H7 (cell line): ENCODE measurements at regions not wholly inside any gene's neighbourhood (a gene's known extent, or its start where the extent isn't known, plus 50 kb on each side); places are given as distances from the start of the nearest gene placed in this dataset.

Experiments used
- DNase-seq: peaks from one replicate; pipeline ENCODE4 v3.0.0; 2012
- H3K27me3 ChIP-seq: 2 replicates; pipeline ENCODE4 v1.6.0; 2011; ENCODE audit warnings: mild to moderate bottlenecking, low read length; ENCODE audit not compliant: control insufficient read depth, insufficient read depth
- H3K36me3 ChIP-seq: replicated peaks from 2 replicates; pipeline ENCODE4 v1.5.1; 2011; ENCODE audit warnings: low read length; ENCODE audit not compliant: control insufficient read depth, insufficient read depth
- H3K4me3 ChIP-seq: 2 replicates; pipeline ENCODE4 v1.5.1; 2011; ENCODE audit warnings: low read depth, mild to moderate bottlenecking, control low read depth, low read length, moderate library complexity; ENCODE audit not compliant: insufficient read depth

- Histone ChIP-seq H3K27me3 (no peaks in the 10 kb centered on the region), H3K36me3 (no peaks in the 10 kb centered on the region), H3K4me3 (no peak overlapping the region)
- no peak for DNase-seq
Observed at GRCh38 chr11:116169776-116170175, 603.0 kb downstream of the BUD13 start.

- H3K4me3 ChIP-seq = no peak overlapping the region
- DNase-seq = no peak
- H3K27me3 ChIP-seq = no peaks in the 10 kb centered on the region
- no peaks in the 10 kb centered on the region for H3K36me3 ChIP-seq
Observed at GRCh38 chr11:116168459-116168787, 604.4 kb downstream of the BUD13 start.

GRCh38 chr11:116167706-116168458 is 604.9 kb downstream of the BUD13 start:
- no peak for DNase-seq
- no peak overlapping the region for H3K4me3 ChIP-seq
- no peaks in the 10 kb centered on the region for H3K36me3 ChIP-seq
- no peaks in the 10 kb centered on the region for H3K27me3 ChIP-seq

- no peaks in the 10 kb centered on the region for H3K27me3 ChIP-seq
- no peaks in the 10 kb centered on the region for H3K36me3 ChIP-seq
Observed at GRCh38 chr11:116166573-116167465, 606.0 kb downstream of the BUD13 start.

GRCh38 chr11:116164843-116165242 is 607.9 kb downstream of the BUD13 start:
- H3K27me3 ChIP-seq = no peaks in the 10 kb centered on the region
- DNase-seq = no peak
- H3K36me3 ChIP-seq = no peaks in the 10 kb centered on the region
- no peak overlapping the region for H3K4me3 ChIP-seq

More at GRCh38 chr11:116166573-116167465, 606.0 kb downstream of the BUD13 start:
- H3K4me3 ChIP-seq = no peak overlapping the region
- no peak for DNase-seq

- H3K27me3 ChIP-seq = no peaks in the 10 kb centered on the region
Observed at GRCh38 chr11:116162886-116163230, 609.9 kb downstream of the BUD13 start.

GRCh38 chr11:116162086-116162885 is 610.5 kb downstream of the BUD13 start:
- peak; percentile 53 for DNase-seq
- Histone ChIP-seq H3K36me3 (no peaks in the 10 kb centered on the region), H3K27me3 (no peaks in the 10 kb centered on the region), H3K4me3 (no peak overlapping the region)

More at GRCh38 chr11:116162886-116163230, 609.9 kb downstream of the BUD13 start:
- DNase-seq = peak; percentile 73
- Histone ChIP-seq H3K36me3 (no peaks in the 10 kb centered on the region), H3K4me3 (no peak overlapping the region)

- no peak for DNase-seq
- Histone ChIP-seq H3K36me3 (no peaks in the 10 kb centered on the region), H3K4me3 (no peak overlapping the region), H3K27me3 (no peaks in the 10 kb centered on the region)
Observed at GRCh38 chr11:116148645-116149044, 624.1 kb downstream of the BUD13 start.

GRCh38 chr11:116148056-116148455 is 624.7 kb downstream of the BUD13 start:
- DNase-seq = peak; percentile 59
- Histone ChIP-seq H3K4me3 (no peak overlapping the region), H3K27me3 (no peaks in the 10 kb centered on the region), H3K36me3 (no peaks in the 10 kb centered on the region)

- Histone ChIP-seq H3K27me3 (no peaks in the 10 kb centered on the region), H3K36me3 (no peaks in the 10 kb centered on the region), H3K4me3 (no peak overlapping the region)
- no peak for DNase-seq
Observed at GRCh38 chr11:116145187-116145865, 627.5 kb downstream of the BUD13 start.

GRCh38 chr11:116144387-116144958 is 628.3 kb downstream of the BUD13 start:
- Histone ChIP-seq H3K27me3 (no peaks in the 10 kb centered on the region), H3K4me3 (no peak overlapping the region), H3K36me3 (no peaks in the 10 kb centered on the region)
- DNase-seq = no peak

GRCh38 chr11:116138280-116138679 is 634.1 kb upstream of the CADM1 start:
- Histone ChIP-seq H3K27me3 (no peaks in the 10 kb centered on the region), H3K36me3 (no peaks in the 10 kb centered on the region), H3K4me3 (no peak overlapping the region)
- no peak for DNase-seq

- no peaks in the 10 kb centered on the region for H3K36me3 ChIP-seq
- DNase-seq = no peak
Observed at GRCh38 chr11:116137753-116138152, 633.5 kb upstream of the CADM1 start.

More at GRCh38 chr11:116137753-116138152, 633.5 kb upstream of the CADM1 start:
- H3K27me3 ChIP-seq = no peaks in the 10 kb centered on the region
- H3K4me3 ChIP-seq = no peak overlapping the region
